ENCODE measurements at regions not wholly inside any gene's neighbourhood (a gene's known extent, or its start where the extent isn't known, plus 50 kb on each side); places are given as distances from the start of the nearest gene placed in this dataset.

GRCh38 chr1:38644092-38644491, 215.5 kb downstream of the RRAGC start:
- H3K4me2 ChIP-seq (ENCODE audit: low read length), result no peak overlapping the region
- no peak overlapping the region for H3K27ac ChIP-seq (ENCODE audit: low read length)
- H4K20me1 ChIP-seq (ENCODE audit: insufficient read depth), result no peaks in the 10 kb centered on the region
- no peaks in the 10 kb centered on the region for H3K9me2 ChIP-seq (ENCODE audit: insufficient read depth, low read length)
- H3K9ac ChIP-seq (ENCODE audit: low read length), result no peak overlapping the region
- no peaks in the 10 kb centered on the region for H3K36me3 ChIP-seq (ENCODE audit: insufficient read depth, low read length)
- H2AFZ ChIP-seq (ENCODE audit: low read depth, low read length), result no peak overlapping the region
- no peaks in the 10 kb centered on the region for H3F3A ChIP-seq (ENCODE audit: insufficient read depth, low read length, poor library complexity, severe bottlenecking)
- H3K79me2 ChIP-seq (replicated peaks; ENCODE audit: insufficient read depth, low read length), result no peaks in the 10 kb centered on the region
- TF ChIP-seq MXI1 (conservative IDR thresholded peaks at IDR 0.05; ENCODE audit: poor library complexity, severe bottlenecking), result no peak
- no peaks in the 10 kb centered on the region for H3K27me3 ChIP-seq (ENCODE audit: insufficient read depth, low read depth, low read length)
- H3K9me3 ChIP-seq (ENCODE audit: low read length), result no peaks in the 10 kb centered on the region
- no peak overlapping the region for H3K4me3 ChIP-seq (ENCODE audit: low read length)

DNA sequence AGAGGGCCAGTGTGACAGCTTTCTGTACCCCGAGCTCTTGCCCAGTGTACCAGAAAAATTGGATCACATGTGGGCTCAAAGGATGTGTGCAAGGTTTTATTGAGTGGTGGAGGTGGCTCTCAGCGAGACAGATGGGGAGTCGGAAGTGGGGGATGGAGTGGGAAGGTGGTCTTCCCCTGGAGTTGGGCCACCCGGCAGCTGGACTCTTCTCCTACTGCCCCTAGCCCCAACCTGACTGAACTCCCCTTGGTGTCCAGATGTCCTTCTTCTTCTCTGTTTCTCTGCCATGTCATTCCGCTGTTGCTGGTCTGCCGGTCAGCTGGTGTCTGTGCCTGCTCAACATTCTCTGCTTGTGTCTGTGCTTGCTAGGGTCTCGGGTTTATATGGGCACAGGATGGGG, 217.9 kb downstream of the RRAGC start:
- no peak overlapping the region for H3K27ac ChIP-seq (ENCODE audit: low read length)
- no peaks in the 10 kb centered on the region for H3K9me3 ChIP-seq (ENCODE audit: low read length)
- H3K9ac ChIP-seq (ENCODE audit: low read length), result no peak overlapping the region
- H2AFZ ChIP-seq (ENCODE audit: low read depth, low read length), result no peak overlapping the region
- H3K36me3 ChIP-seq (ENCODE audit: insufficient read depth, low read length), result no peaks in the 10 kb centered on the region
- no peaks in the 10 kb centered on the region for H3F3A ChIP-seq (ENCODE audit: insufficient read depth, low read length, poor library complexity, severe bottlenecking)
- H3K9me2 ChIP-seq (ENCODE audit: insufficient read depth, low read length), result no peaks in the 10 kb centered on the region
- TF ChIP-seq EP300 (conservative IDR thresholded peaks at IDR 0.05; ENCODE audit: poor library complexity, severe bottlenecking) (no peak), CTCF (IDR thresholded peaks at IDR 0.05; ENCODE audit: poor library complexity, severe bottlenecking) (no peak), REST (IDR thresholded peaks at IDR 0.05; ENCODE audit: borderline replicate concordance) (no peak), SMC3 (conservative IDR thresholded peaks at IDR 0.05; ENCODE audit: poor library complexity) (no peak), POLR2AphosphoS5 (IDR thresholded peaks at IDR 0.05) (no peak), RAD21 (conservative IDR thresholded peaks at IDR 0.05) (no peak), TAF1 (IDR thresholded peaks at IDR 0.05; ENCODE audit: low read depth) (no peak), EZH2 (IDR thresholded peaks at IDR 0.05; ENCODE audit: borderline replicate concordance, insufficient read depth, low read length, poor library complexity, severe bottlenecking) (no peak), MXI1 (conservative IDR thresholded peaks at IDR 0.05; ENCODE audit: poor library complexity, severe bottlenecking) (no peak)
- H3K79me2 ChIP-seq (replicated peaks; ENCODE audit: insufficient read depth, low read length), result no peaks in the 10 kb centered on the region
- H3K27me3 ChIP-seq (ENCODE audit: insufficient read depth, low read depth, low read length), result no peaks in the 10 kb centered on the region
- no peak overlapping the region for H3K4me3 ChIP-seq (ENCODE audit: low read length)
- no peak overlapping the region for H3K4me2 ChIP-seq (ENCODE audit: low read length)
- H4K20me1 ChIP-seq (ENCODE audit: insufficient read depth), result no peaks in the 10 kb centered on the region

DNA sequence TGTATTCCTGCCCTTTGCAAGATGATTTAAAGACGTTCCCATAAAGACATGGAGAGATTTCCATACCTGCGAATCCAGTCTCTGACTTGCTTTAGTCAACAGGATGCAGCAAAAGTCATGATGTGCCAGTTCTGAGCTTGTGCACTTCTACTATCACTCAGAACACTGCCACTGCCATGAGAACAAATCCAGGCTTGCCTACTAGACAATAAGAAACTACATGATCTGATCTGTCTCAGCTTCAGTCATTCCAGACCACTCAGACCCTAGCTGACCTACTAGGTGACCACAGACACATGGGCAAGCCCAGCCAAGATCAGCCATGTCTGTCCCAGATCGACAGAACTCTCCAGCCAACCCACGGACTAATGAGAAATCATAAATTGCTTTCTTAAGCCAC, 219.2 kb downstream of the RRAGC start:
- no peak overlapping the region for H3K4me2 ChIP-seq (ENCODE audit: low read length)
- TF ChIP-seq EZH2 (IDR thresholded peaks at IDR 0.05; ENCODE audit: borderline replicate concordance, insufficient read depth, low read length, poor library complexity, severe bottlenecking) (no peak), TAF1 (IDR thresholded peaks at IDR 0.05; ENCODE audit: low read depth) (no peak), REST (IDR thresholded peaks at IDR 0.05; ENCODE audit: borderline replicate concordance) (no peak), MXI1 (conservative IDR thresholded peaks at IDR 0.05; ENCODE audit: poor library complexity, severe bottlenecking) (no peak), EP300 (conservative IDR thresholded peaks at IDR 0.05; ENCODE audit: poor library complexity, severe bottlenecking) (no peak), POLR2AphosphoS5 (IDR thresholded peaks at IDR 0.05) (no peak), CTCF (IDR thresholded peaks at IDR 0.05; ENCODE audit: poor library complexity, severe bottlenecking) (no peak), RAD21 (conservative IDR thresholded peaks at IDR 0.05) (no peak), SMC3 (conservative IDR thresholded peaks at IDR 0.05; ENCODE audit: poor library complexity) (no peak)
- no peak overlapping the region for H3K4me3 ChIP-seq (ENCODE audit: low read length)
- H3K9ac ChIP-seq (ENCODE audit: low read length), result no peak overlapping the region
- H2AFZ ChIP-seq (ENCODE audit: low read depth, low read length), result no peak overlapping the region
- no peaks in the 10 kb centered on the region for H3K27me3 ChIP-seq (ENCODE audit: insufficient read depth, low read depth, low read length)
- H3K36me3 ChIP-seq (ENCODE audit: insufficient read depth, low read length), result no peaks in the 10 kb centered on the region
- H3K9me2 ChIP-seq (ENCODE audit: insufficient read depth, low read length), result no peaks in the 10 kb centered on the region
- no peak overlapping the region for H3K27ac ChIP-seq (ENCODE audit: low read length)
- no peaks in the 10 kb centered on the region for H3K79me2 ChIP-seq (replicated peaks; ENCODE audit: insufficient read depth, low read length)
- H4K20me1 ChIP-seq (ENCODE audit: insufficient read depth), result no peaks in the 10 kb centered on the region
- peaks cover 7% of the 10 kb centered on the region for H3K9me3 ChIP-seq (ENCODE audit: low read length)
- no peaks in the 10 kb centered on the region for H3F3A ChIP-seq (ENCODE audit: insufficient read depth, low read length, poor library complexity, severe bottlenecking)

Measured in neural cell (in vitro differentiated cells).